MCF 10A (cell line): ENCODE measurements at regions not wholly inside any gene's neighbourhood (a gene's known extent, or its start where the extent isn't known, plus 50 kb on each side); places are given as distances from the start of the nearest gene placed in this dataset.

ENCODE experiments used
- BruUV-seq: library from RNA; stranded (reverse); fragments of 400-500 nt; replicated peaks from 2 replicates; lab custom pipeline; 2021; lab: Mats Ljungman, UMichigan
- CTCF ChIA-PET: fragments of 300-600 bp; sonication (Branson Sonifier 250); formaldehyde crosslinking; extraction: SDS; loops from one replicate; lab custom pipeline; 2021; ENCODE audit warnings: antibody characterized with exemption, inconsistent platforms; lab: Yijun Ruan, JAX
- POLR2A ChIA-PET: fragments of 300-600, 350-650 bp; sonication (Branson Sonifier 250); formaldehyde crosslinking; extraction: SDS; loops from one replicate; lab custom pipeline; 2020; ENCODE audit warnings: antibody characterized with exemption, inconsistent platforms; lab: Yijun Ruan, JAX
- DNase-seq: peaks from one replicate; pipeline ENCODE4 v3.0.0-alpha.2; 2018; ENCODE audit not compliant: unreplicated experiment
- H3K27ac Mint-ChIP-seq: one replicate; pipeline ENCODE4 v1.8.0; 2022; ENCODE audit warnings: mild to moderate bottlenecking, low read depth, mixed read lengths; ENCODE audit not compliant: unreplicated experiment
- H3K27me3 Mint-ChIP-seq: one replicate; pipeline ENCODE4 v1.8.0; 2022; ENCODE audit warnings: mixed read lengths; ENCODE audit not compliant: insufficient read depth, unreplicated experiment
- H3K36me3 Mint-ChIP-seq: one replicate; pipeline ENCODE4 v1.8.0; 2022; ENCODE audit warnings: mild to moderate bottlenecking, moderate library complexity, mixed read lengths; ENCODE audit not compliant: insufficient read depth, unreplicated experiment
- H3K4me1 Mint-ChIP-seq: one replicate; pipeline ENCODE4 v1.8.0; 2022; ENCODE audit warnings: mixed read lengths; ENCODE audit not compliant: insufficient read depth, unreplicated experiment
- H3K4me3 Mint-ChIP-seq: one replicate; pipeline ENCODE4 v1.8.0; 2022; ENCODE audit warnings: mild to moderate bottlenecking, moderate library complexity, mixed read lengths; ENCODE audit not compliant: unreplicated experiment
- H3K9me3 Mint-ChIP-seq: one replicate; pipeline ENCODE4 v1.8.0; 2022; ENCODE audit warnings: mixed read lengths; ENCODE audit not compliant: unreplicated experiment
- intact Hi-C: fragments of 100-400 bp; cut with micrococcal nuclease; formaldehyde crosslinking; loops from 2 replicates; pipeline ENCODE4 v1.14.1; 2022
- TF ChIP-seq, protein P1 (sequence below): fragments of 200-600 bp; IDR thresholded peaks from one replicate; pipeline ENCODE4 v1.8.0; 2022; ENCODE audit warnings: antibody characterized with exemption, mild to moderate bottlenecking; ENCODE audit not compliant: unreplicated experiment

DNA sequence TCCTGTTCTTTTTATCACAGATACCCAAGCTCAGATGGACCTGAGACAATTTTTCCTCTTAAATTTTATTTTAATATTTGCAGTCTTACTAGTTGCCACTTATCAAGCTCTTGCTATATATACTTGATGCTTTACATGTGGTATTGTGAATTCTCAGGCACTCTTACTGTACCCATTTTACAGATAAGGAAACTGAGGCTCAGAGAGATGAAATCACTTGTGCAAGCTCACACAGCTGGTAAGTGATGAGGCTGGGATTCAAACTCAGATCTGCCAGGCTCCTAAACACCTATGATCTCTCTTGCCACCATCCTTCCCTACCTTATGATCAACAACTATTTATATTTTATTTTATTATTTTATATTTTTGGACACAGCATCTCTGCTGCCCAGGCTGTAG, 133.0 kb upstream of the LHX5 start:
- ChIA-PET POLR2A (no interaction called here), CTCF (no interaction called here)
- no TSS peak for BruUV-seq
- H3K27me3 Mint-ChIP-seq: peaks cover 13% of the 10 kb centered on the region
- TF ChIP-seq, protein P1, sequence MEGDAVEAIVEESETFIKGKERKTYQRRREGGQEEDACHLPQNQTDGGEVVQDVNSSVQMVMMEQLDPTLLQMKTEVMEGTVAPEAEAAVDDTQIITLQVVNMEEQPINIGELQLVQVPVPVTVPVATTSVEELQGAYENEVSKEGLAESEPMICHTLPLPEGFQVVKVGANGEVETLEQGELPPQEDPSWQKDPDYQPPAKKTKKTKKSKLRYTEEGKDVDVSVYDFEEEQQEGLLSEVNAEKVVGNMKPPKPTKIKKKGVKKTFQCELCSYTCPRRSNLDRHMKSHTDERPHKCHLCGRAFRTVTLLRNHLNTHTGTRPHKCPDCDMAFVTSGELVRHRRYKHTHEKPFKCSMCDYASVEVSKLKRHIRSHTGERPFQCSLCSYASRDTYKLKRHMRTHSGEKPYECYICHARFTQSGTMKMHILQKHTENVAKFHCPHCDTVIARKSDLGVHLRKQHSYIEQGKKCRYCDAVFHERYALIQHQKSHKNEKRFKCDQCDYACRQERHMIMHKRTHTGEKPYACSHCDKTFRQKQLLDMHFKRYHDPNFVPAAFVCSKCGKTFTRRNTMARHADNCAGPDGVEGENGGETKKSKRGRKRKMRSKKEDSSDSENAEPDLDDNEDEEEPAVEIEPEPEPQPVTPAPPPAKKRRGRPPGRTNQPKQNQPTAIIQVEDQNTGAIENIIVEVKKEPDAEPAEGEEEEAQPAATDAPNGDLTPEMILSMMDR: no peak
- no peaks in the 10 kb centered on the region for H3K36me3 Mint-ChIP-seq
- H3K4me3 Mint-ChIP-seq: no peak overlapping the region
- no peak for DNase-seq
- H3K9me3 Mint-ChIP-seq: peaks cover 7% of the 10 kb centered on the region
- no peaks in the 10 kb centered on the region for H3K4me1 Mint-ChIP-seq
- intact Hi-C loops: no loop called here
- no peak overlapping the region for H3K27ac Mint-ChIP-seq

DNA sequence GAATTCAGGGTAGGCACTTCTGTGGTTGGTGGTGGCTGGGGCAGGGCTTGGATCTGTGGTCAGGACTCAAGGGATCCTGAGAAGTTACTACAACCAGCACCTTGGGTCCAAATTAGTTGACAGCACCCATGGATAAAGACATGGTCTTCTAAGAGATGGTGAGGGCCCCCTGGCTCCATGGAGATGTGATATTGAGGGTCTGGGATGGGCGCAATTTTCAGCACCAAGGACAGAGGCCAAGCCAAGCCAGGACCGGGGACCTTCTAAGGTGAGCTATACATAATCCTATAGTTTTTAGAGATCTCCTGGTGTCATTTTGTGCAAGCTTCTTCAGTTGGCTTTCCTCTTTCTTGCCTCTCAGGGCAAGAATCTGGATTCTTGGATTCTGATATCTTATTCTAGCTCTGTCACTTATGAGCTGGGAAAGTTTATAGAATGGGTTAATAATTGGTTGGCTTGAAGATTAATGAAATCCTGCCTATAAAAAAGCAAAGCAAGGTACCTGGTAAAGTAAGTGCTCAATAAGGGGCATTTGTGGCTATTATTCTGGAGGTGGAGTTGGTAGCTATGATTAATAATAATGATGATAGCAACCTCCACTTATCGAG, 130.1 kb upstream of the LHX5 start:
- Mint-ChIP-seq H3K4me3 (no peak overlapping the region), H3K36me3 (no peaks in the 10 kb centered on the region), H3K27ac (no peak overlapping the region), H3K9me3 (peaks cover 7% of the 10 kb centered on the region), H3K27me3 (peaks cover 13% of the 10 kb centered on the region), H3K4me1 (no peaks in the 10 kb centered on the region)
- CTCF ChIA-PET: interaction anchor here (1.1 kb wide), 1 partner anchor 32 kb away, joined by 3 read pairs; no protein-coding TSS in a partner anchor
- TF ChIP-seq, protein P1: no peak
- POLR2A ChIA-PET: no interaction called here
- peak; percentile 14 for DNase-seq
- BruUV-seq: no TSS peak
- intact Hi-C loops: no loop called here

DNA sequence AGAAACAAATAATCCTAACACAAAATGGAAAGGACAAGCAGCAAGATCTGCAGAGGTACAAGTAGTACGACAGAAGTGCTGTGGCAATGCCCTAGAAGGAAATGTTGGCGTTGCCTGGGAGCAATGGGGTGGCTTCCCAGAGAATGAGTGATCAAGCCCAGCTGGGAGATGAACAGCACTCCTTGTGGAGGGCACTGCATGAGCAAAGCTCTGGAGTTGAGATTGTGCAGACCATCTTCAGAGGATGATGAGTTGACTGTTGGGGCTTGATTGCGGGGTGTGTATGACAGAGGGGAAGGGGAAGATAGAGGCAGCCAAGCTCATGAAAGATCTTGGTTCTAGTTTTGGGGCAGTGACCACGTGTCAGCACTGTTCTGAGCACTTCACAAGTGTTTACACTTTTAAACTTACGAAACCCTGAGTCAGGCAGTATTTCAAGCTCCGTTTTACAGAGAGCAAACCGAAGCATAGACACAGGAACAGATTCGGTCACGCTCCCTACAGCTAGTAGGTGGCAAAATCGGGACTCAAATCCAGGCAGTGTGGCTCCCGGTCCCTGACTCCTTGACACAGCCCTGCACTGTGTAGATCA, 127.2 kb upstream of the LHX5 start:
- Mint-ChIP-seq H3K36me3 (no peaks in the 10 kb centered on the region), H3K27me3 (peaks cover 13% of the 10 kb centered on the region), H3K4me3 (no peak overlapping the region), H3K4me1 (no peaks in the 10 kb centered on the region), H3K9me3 (peaks cover 7% of the 10 kb centered on the region), H3K27ac (no peak overlapping the region)
- ChIA-PET POLR2A (no interaction called here), CTCF (interaction anchor here (1.1 kb wide), 1 partner anchor 137 kb away, joined by 4 read pairs; no protein-coding TSS in a partner anchor)
- TF ChIP-seq, protein P1: no peak
- no TSS peak for BruUV-seq
- no peak for DNase-seq
- intact Hi-C loops: no loop called here

DNA sequence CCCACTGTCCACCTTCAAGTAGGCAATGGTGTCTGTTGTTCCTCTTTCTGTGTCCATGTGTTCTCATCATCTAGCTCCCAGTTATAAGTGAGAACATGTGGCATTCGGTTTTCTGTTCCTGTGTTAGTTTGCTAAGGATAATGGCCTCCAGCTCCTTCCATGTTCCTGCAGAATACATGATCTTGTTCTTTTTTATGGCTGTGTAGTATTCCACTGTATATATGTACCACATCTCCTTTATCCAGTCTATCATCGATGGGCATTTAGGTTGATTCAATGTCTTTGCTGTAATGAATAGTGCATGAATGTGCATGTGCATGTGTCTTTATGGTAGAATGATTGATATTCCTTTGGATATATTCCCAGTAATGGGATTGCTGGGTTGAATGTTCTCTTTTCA, 123.3 kb upstream of the LHX5 start:
- DNase-seq: no peak
- no peaks in the 10 kb centered on the region for H3K36me3 Mint-ChIP-seq
- H3K27me3 Mint-ChIP-seq: peaks cover 13% of the 10 kb centered on the region
- H3K4me1 Mint-ChIP-seq: no peaks in the 10 kb centered on the region
- BruUV-seq: no TSS peak
- peaks cover 9% of the 10 kb centered on the region for H3K9me3 Mint-ChIP-seq
- no peak overlapping the region for H3K4me3 Mint-ChIP-seq
- POLR2A ChIA-PET: no interaction called here
- intact Hi-C loops: no loop called here
- CTCF ChIA-PET: no interaction called here
- TF ChIP-seq, protein P1: no peak
- H3K27ac Mint-ChIP-seq: no peak overlapping the region
